ENCODE measurements at regions not wholly inside any gene's neighbourhood (a gene's known extent, or its start where the extent isn't known, plus 50 kb on each side); places are given as distances from the start of the nearest gene placed in this dataset.

DNA sequence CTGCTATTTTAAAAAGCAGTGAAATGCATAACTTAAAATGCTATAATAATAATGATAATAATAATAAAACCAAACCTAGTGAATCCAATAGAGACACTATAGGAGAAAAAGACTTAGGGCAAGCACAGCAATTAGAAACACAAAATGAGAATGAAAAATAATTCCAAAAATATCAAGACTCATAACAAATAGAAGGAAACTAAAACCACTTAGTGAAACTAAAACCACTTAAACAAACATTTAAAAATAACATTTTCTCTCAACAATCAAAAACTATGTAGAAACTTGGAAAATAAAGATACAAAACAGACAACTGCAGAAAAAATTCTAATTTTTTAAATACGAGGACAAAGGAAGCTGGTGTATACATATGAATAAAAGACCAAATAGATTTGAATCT lies 655.2 kb upstream of the NRG3 start:
- TF ChIP-seq ARNTL (CRISPR knock-in tag; IDR thresholded peaks at IDR 0.05; ENCODE audit: borderline replicate concordance, low read depth) (no peak), TOX (CRISPR knock-in tag; IDR thresholded peaks at IDR 0.05; ENCODE audit: borderline replicate concordance) (no peak), ZC3H10 (CRISPR knock-in tag; IDR thresholded peaks at IDR 0.05) (no peak), RARB (CRISPR knock-in tag; IDR thresholded peaks at IDR 0.05) (no peak), ZFP30 (CRISPR knock-in tag; IDR thresholded peaks at IDR 0.05) (no peak), SNAI2 (CRISPR knock-in tag; IDR thresholded peaks at IDR 0.05) (no peak), ESRRG (CRISPR knock-in tag; IDR thresholded peaks at IDR 0.05) (no peak), ISL1 (CRISPR knock-in tag; IDR thresholded peaks at IDR 0.05) (no peak), ZNF8 (CRISPR knock-in tag; IDR thresholded peaks at IDR 0.05) (no peak), ZNF70 (CRISPR knock-in tag; IDR thresholded peaks at IDR 0.05) (no peak)
- TF ChIP-seq, protein P1, sequence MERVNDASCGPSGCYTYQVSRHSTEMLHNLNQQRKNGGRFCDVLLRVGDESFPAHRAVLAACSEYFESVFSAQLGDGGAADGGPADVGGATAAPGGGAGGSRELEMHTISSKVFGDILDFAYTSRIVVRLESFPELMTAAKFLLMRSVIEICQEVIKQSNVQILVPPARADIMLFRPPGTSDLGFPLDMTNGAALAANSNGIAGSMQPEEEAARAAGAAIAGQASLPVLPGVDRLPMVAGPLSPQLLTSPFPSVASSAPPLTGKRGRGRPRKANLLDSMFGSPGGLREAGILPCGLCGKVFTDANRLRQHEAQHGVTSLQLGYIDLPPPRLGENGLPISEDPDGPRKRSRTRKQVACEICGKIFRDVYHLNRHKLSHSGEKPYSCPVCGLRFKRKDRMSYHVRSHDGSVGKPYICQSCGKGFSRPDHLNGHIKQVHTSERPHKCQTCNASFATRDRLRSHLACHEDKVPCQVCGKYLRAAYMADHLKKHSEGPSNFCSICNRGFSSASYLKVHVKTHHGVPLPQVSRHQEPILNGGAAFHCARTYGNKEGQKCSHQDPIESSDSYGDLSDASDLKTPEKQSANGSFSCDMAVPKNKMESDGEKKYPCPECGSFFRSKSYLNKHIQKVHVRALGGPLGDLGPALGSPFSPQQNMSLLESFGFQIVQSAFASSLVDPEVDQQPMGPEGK (CRISPR knock-in tag; IDR thresholded peaks at IDR 0.05; ENCODE audit: borderline replicate concordance), result no peak
- TF ChIP-seq, protein P2, sequence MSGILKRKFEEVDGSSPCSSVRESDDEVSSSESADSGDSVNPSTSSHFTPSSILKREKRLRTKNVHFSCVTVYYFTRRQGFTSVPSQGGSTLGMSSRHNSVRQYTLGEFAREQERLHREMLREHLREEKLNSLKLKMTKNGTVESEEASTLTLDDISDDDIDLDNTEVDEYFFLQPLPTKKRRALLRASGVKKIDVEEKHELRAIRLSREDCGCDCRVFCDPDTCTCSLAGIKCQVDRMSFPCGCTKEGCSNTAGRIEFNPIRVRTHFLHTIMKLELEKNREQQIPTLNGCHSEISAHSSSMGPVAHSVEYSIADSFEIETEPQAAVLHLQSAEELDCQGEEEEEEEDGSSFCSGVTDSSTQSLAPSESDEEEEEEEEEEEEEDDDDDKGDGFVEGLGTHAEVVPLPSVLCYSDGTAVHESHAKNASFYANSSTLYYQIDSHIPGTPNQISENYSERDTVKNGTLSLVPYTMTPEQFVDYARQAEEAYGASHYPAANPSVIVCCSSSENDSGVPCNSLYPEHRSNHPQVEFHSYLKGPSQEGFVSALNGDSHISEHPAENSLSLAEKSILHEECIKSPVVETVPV (CRISPR knock-in tag; IDR thresholded peaks at IDR 0.05), result no peak
